ENCODE measurements at regions not wholly inside any gene's neighbourhood (a gene's known extent, or its start where the extent isn't known, plus 50 kb on each side); places are given as distances from the start of the nearest gene placed in this dataset.

GRCh38 chr3:25007974-25008658 lies 419.9 kb upstream of the RARB start:
- ATAC-seq, result no peak
- TF ChIP-seq REST (IDR thresholded peaks at IDR 0.05; ENCODE audit: insufficient read depth in 1 of 2, low read depth in 2 of 2, low read length in 1 of 2) (no peak), POLR2AphosphoS5 (IDR thresholded peaks at IDR 0.05; ENCODE audit: low read depth, low read length) (no peak), SIN3A (IDR thresholded peaks at IDR 0.05; ENCODE audit: borderline replicate concordance, insufficient read depth, low read depth, low read length) (no peak), TCF7L2 (IDR thresholded peaks at IDR 0.05; ENCODE audit: low read depth, low read length) (no peak), CTCF (IDR thresholded peaks at IDR 0.05) (no peak)
- intact Hi-C loops (cut with micrococcal nuclease; ENCODE audit: unreplicated experiment), result no loop called here
- H3K9me3 ChIP-seq (ENCODE audit: control insufficient read depth, insufficient read depth, low read depth, low read length), result no peaks in the 10 kb centered on the region
- in situ Hi-C loops (cut with HindIII; ENCODE audit: low pct_unique_long_range_greater_than_20kb, low sequenced_read_pairs), result no loop called here
- BruUV-seq (replicated peaks), result no TSS peak
- no peaks in the 10 kb centered on the region for H3K4me1 ChIP-seq (ENCODE audit: control insufficient read depth, insufficient read depth, low read length)
- POLR2A ChIA-PET, result no interaction called here
- no peak for DNase-seq (ENCODE audit: low read depth, low spot score)
- no peaks in the 10 kb centered on the region for H3K36me3 ChIP-seq (ENCODE audit: control insufficient read depth, insufficient read depth, low read length)
- no peaks in the 10 kb centered on the region for H3K27me3 ChIP-seq (ENCODE audit: control insufficient read depth, insufficient read depth, low read length)
- CTCF ChIA-PET, result no interaction called here
- H3K4me3 ChIP-seq (ENCODE audit: low read depth in 2 of 2, low read length in 2 of 2), result no peak overlapping the region
- no peak overlapping the region for H3K27ac ChIP-seq (ENCODE audit: low read length)

GRCh38 chr3:25009665-25010064 lies 418.4 kb upstream of the RARB start:
- ATAC-seq (no peak), DNase-seq (ENCODE audit: low read depth, low spot score) (no peak)
- ChIA-PET CTCF (no interaction called here), POLR2A (no interaction called here)
- Histone ChIP-seq H3K4me1 (ENCODE audit: control insufficient read depth, insufficient read depth, low read length) (no peaks in the 10 kb centered on the region), H3K27me3 (ENCODE audit: control insufficient read depth, insufficient read depth, low read length) (no peaks in the 10 kb centered on the region), H3K36me3 (ENCODE audit: control insufficient read depth, insufficient read depth, low read length) (no peaks in the 10 kb centered on the region), H3K27ac (ENCODE audit: low read length) (no peak overlapping the region), H3K9me3 (ENCODE audit: control insufficient read depth, insufficient read depth, low read depth, low read length) (no peaks in the 10 kb centered on the region), H3K4me3 (ENCODE audit: low read depth in 2 of 2, low read length in 2 of 2) (no peak overlapping the region)
- TF ChIP-seq TCF7L2 (IDR thresholded peaks at IDR 0.05; ENCODE audit: low read depth, low read length) (no peak), REST (IDR thresholded peaks at IDR 0.05; ENCODE audit: insufficient read depth in 1 of 2, low read depth in 2 of 2, low read length in 1 of 2) (no peak), POLR2AphosphoS5 (IDR thresholded peaks at IDR 0.05; ENCODE audit: low read depth, low read length) (no peak)
- BruUV-seq (replicated peaks), result no TSS peak
- intact Hi-C loops (cut with micrococcal nuclease; ENCODE audit: unreplicated experiment), result no loop called here
- in situ Hi-C loops (cut with HindIII; ENCODE audit: low pct_unique_long_range_greater_than_20kb, low sequenced_read_pairs), result no loop called here
